ENCODE measurements at regions not wholly inside any gene's neighbourhood (a gene's known extent, or its start where the extent isn't known, plus 50 kb on each side); places are given as distances from the start of the nearest gene placed in this dataset.

GRCh38 chr14:96997996-96998395 lies 200.8 kb downstream of the VRK1 start:
- no peak overlapping the region for H2AFZ ChIP-seq
- in situ Hi-C loops (cut with MboI): no loop called here
- H4K20me1 ChIP-seq (ENCODE audit: insufficient read depth): no peaks in the 10 kb centered on the region
- H3K9ac ChIP-seq: no peak overlapping the region
- WGBS, 2 experiments (ENCODE audit: low coverage in 1 of 2, low lambda C conversion rate in 2 of 2, missing lambda C conversion rate in 2 of 2): 22 to 31% methylated on average over 4 to 5 of the region's 5 CpGs
- no peak for DNase-seq
- no peak overlapping the region for H3K27ac ChIP-seq
- no peaks in the 10 kb centered on the region for H3K27me3 ChIP-seq (replicated peaks; ENCODE audit: insufficient read depth)
- TF ChIP-seq EZH2 (IDR thresholded peaks at IDR 0.05; ENCODE audit: insufficient read depth, poor library complexity, severe bottlenecking) (no peak), EZH2phosphoT487 (IDR thresholded peaks at IDR 0.05; ENCODE audit: insufficient read depth, low read depth) (no peak)
- H3K4me2 ChIP-seq (ENCODE audit: unreplicated experiment): no peak overlapping the region
- no peaks in the 10 kb centered on the region for H3K9me2 ChIP-seq (ENCODE audit: insufficient read depth)
- H3K79me2 ChIP-seq (ENCODE audit: insufficient read depth): no peaks in the 10 kb centered on the region
- no peaks in the 10 kb centered on the region for H3K9me3 ChIP-seq (ENCODE audit: low read depth)
- no peak overlapping the region for H3K4me3 ChIP-seq
- no peaks in the 10 kb centered on the region for H3K36me3 ChIP-seq (ENCODE audit: low read depth)
- H3K4me1 ChIP-seq (ENCODE audit: insufficient read depth): no peaks in the 10 kb centered on the region
- H3F3A ChIP-seq (ENCODE audit: insufficient read depth): no peaks in the 10 kb centered on the region

DNA sequence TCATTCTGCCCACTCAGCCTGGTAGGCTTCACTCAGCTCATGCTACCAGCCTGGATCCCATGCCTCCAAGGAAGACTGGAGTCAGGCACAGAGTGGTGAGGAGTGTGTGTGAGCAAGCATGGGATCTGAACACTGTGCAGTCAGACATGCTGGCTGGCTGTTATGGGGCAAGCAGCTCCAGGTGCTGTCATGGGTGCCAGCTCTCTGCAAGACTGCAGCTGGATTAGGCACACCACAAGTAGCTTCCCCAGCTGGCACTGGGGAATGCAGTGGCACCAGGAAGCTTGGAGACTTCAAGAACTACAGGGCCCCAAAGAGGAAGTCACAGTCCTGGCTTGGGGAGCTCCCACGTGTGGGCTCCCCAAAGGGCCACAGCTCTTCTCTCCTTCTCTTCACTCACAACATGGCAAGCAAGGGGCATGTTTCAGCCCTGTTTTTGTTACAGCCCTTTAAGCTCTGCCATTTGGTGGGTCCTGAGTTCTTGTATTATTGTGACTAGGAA lies 202.5 kb downstream of the VRK1 start:
- H4K20me1 ChIP-seq (ENCODE audit: insufficient read depth): no peaks in the 10 kb centered on the region
- H3K79me2 ChIP-seq (ENCODE audit: insufficient read depth): no peaks in the 10 kb centered on the region
- H3K9ac ChIP-seq: no peak overlapping the region
- H3K9me2 ChIP-seq (ENCODE audit: insufficient read depth): no peaks in the 10 kb centered on the region
- H3K27me3 ChIP-seq (replicated peaks; ENCODE audit: insufficient read depth): no peaks in the 10 kb centered on the region
- no peak overlapping the region for H3K4me3 ChIP-seq
- H3K4me1 ChIP-seq (ENCODE audit: insufficient read depth): no peaks in the 10 kb centered on the region
- no peak overlapping the region for H3K27ac ChIP-seq
- no peak for DNase-seq
- no peak overlapping the region for H2AFZ ChIP-seq
- no peak overlapping the region for H3K4me2 ChIP-seq (ENCODE audit: unreplicated experiment)
- 11 to 14% methylated on average over 1 of the region's 1 CpG for WGBS, 2 experiments (ENCODE audit: low coverage in 1 of 2, low lambda C conversion rate in 2 of 2, missing lambda C conversion rate in 2 of 2)
- no peak for TF ChIP-seq EZH2 (IDR thresholded peaks at IDR 0.05; ENCODE audit: insufficient read depth, poor library complexity, severe bottlenecking)
- no peak for TF ChIP-seq EZH2phosphoT487 (IDR thresholded peaks at IDR 0.05; ENCODE audit: insufficient read depth, low read depth)
- H3K36me3 ChIP-seq (ENCODE audit: low read depth): no peaks in the 10 kb centered on the region
- in situ Hi-C loops (cut with MboI): no loop called here
- no peaks in the 10 kb centered on the region for H3F3A ChIP-seq (ENCODE audit: insufficient read depth)
- no peaks in the 10 kb centered on the region for H3K9me3 ChIP-seq (ENCODE audit: low read depth)

- 35 to 44% methylated on average over 7 of the region's 7 CpGs for WGBS, 2 experiments (ENCODE audit: low coverage in 1 of 2, low lambda C conversion rate in 2 of 2, missing lambda C conversion rate in 2 of 2)
- no peak overlapping the region for H3K4me3 ChIP-seq
- H2AFZ ChIP-seq: no peak overlapping the region
- no peaks in the 10 kb centered on the region for H3K4me1 ChIP-seq (ENCODE audit: insufficient read depth)
- no peaks in the 10 kb centered on the region for H3K9me2 ChIP-seq (ENCODE audit: insufficient read depth)
- no peak overlapping the region for H3K4me2 ChIP-seq (ENCODE audit: unreplicated experiment)
- H3F3A ChIP-seq (ENCODE audit: insufficient read depth): no peaks in the 10 kb centered on the region
- no peak overlapping the region for H3K9ac ChIP-seq
- no peaks in the 10 kb centered on the region for H3K79me2 ChIP-seq (ENCODE audit: insufficient read depth)
- in situ Hi-C loops (cut with MboI): no loop called here
- no peaks in the 10 kb centered on the region for H3K27me3 ChIP-seq (replicated peaks; ENCODE audit: insufficient read depth)
- H3K36me3 ChIP-seq (ENCODE audit: low read depth): no peaks in the 10 kb centered on the region
- H4K20me1 ChIP-seq (ENCODE audit: insufficient read depth): no peaks in the 10 kb centered on the region
- no peaks in the 10 kb centered on the region for H3K9me3 ChIP-seq (ENCODE audit: low read depth)
- DNase-seq: no peak
- H3K27ac ChIP-seq: no peak overlapping the region
- TF ChIP-seq EZH2 (IDR thresholded peaks at IDR 0.05; ENCODE audit: insufficient read depth, poor library complexity, severe bottlenecking) (no peak), EZH2phosphoT487 (IDR thresholded peaks at IDR 0.05; ENCODE audit: insufficient read depth, low read depth) (no peak)
These were observed 205.3 kb downstream of the VRK1 start for GRCh38 chr14:97002454-97002853.

DNA sequence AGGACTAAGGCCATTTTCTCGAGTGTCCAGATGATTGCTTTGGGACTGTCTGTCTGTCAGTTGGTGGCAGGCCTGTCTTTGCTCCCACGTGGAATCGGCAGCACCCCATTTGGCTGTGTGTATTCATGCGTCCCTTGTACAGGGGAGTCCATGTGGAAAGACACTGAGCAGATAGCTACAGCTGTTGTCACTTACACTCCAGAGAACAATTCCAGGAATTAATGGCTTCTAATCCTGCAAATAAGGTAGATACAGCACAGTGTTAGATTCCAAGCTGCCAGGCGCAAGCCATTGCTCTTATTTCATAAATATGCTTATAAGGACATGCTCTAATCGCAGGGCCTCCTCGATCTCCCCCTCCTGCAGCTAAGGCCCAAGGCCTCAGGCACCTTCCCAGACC lies 208.8 kb downstream of the VRK1 start:
- Histone ChIP-seq H3K4me1 (ENCODE audit: insufficient read depth) (no peaks in the 10 kb centered on the region), H3K9me3 (ENCODE audit: low read depth) (no peaks in the 10 kb centered on the region), H3F3A (ENCODE audit: insufficient read depth) (no peaks in the 10 kb centered on the region), H3K9me2 (ENCODE audit: insufficient read depth) (no peaks in the 10 kb centered on the region), H4K20me1 (ENCODE audit: insufficient read depth) (no peaks in the 10 kb centered on the region), H3K27me3 (replicated peaks; ENCODE audit: insufficient read depth) (no peaks in the 10 kb centered on the region), H3K9ac (no peak overlapping the region), H3K79me2 (ENCODE audit: insufficient read depth) (no peaks in the 10 kb centered on the region), H3K27ac (no peak overlapping the region), H3K4me3 (no peak overlapping the region), H2AFZ (no peak overlapping the region), H3K4me2 (ENCODE audit: unreplicated experiment) (no peak overlapping the region), H3K36me3 (ENCODE audit: low read depth) (no peaks in the 10 kb centered on the region)
- WGBS, 2 experiments (ENCODE audit: low coverage in 1 of 2, low lambda C conversion rate in 2 of 2, missing lambda C conversion rate in 2 of 2): 21 to 25% methylated on average over 7 of the region's 7 CpGs
- TF ChIP-seq EZH2phosphoT487 (IDR thresholded peaks at IDR 0.05; ENCODE audit: insufficient read depth, low read depth) (no peak), EZH2 (IDR thresholded peaks at IDR 0.05; ENCODE audit: insufficient read depth, poor library complexity, severe bottlenecking) (no peak)
- no peak for DNase-seq
- in situ Hi-C loops (cut with MboI): no loop called here

Measured in GM23248 (cell line).